Glomerular visceral epithelial cell (primary cell): ENCODE measurements at regions not wholly inside any gene's neighbourhood (a gene's known extent, or its start where the extent isn't known, plus 50 kb on each side); places are given as distances from the start of the nearest gene placed in this dataset.

Source experiments
- DNase-seq: peaks from one replicate; pipeline ENCODE4 v3.0.0-alpha.2; 2016; ENCODE audit errors: extremely low spot score

DNA sequence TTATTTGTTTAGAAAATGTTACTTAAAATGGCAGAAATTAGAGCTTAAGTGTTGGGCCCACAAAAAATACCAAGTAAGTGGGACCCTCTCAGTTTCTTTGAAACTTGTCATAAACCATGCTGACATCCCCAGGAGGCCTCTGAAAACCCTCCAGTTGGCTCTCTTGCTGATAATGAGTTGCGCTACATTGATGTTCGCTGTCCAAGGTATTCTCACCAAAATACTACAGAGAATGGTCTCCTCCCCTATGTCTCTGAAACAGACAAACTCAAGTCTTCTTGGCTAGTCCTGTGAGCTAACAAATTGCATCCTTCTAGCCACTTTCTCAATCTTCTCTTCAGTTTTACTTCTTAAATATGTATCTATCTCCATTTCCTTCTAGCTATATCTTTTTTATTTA is 669.4 kb downstream of the IRS1 start:
- no peak for DNase-seq

DNA sequence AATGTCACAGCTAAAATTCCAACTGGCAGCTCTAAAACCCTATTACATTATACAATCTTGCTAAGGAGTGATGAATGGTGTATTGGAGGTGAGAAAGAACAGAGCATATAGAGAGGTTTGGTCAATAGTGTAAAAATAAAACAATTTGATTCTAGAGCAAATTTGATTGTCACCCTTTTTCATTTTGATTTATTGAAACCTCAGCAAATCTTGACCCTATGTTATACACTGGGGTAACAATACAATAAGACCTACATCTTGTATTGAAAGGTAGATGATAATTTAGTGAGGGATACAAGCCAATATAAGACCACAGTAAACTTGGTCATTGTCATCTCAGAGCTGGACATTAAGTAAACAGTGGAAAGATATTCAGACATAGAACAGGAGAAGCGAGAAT is 671.9 kb downstream of the IRS1 start:
- DNase-seq: no peak

DNA sequence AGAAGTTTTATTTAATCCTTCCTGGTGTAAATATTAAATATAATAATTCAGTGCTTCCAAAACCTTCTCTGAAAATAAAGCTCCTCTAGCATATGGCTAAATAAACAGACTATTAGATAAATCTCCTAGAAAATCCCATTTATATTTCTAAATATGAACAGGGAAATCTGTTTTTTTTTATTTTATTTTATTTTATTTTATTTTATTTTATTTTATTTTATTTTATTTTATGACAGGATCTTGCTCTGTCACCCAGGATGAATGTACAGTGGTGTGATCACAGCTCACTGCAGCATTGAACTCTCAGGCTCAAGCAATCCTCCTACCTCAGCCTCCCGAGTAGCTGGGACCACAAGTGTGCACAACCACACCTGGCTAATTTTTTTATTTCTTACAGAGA is 673.5 kb downstream of the IRS1 start:
- no peak for DNase-seq

DNA sequence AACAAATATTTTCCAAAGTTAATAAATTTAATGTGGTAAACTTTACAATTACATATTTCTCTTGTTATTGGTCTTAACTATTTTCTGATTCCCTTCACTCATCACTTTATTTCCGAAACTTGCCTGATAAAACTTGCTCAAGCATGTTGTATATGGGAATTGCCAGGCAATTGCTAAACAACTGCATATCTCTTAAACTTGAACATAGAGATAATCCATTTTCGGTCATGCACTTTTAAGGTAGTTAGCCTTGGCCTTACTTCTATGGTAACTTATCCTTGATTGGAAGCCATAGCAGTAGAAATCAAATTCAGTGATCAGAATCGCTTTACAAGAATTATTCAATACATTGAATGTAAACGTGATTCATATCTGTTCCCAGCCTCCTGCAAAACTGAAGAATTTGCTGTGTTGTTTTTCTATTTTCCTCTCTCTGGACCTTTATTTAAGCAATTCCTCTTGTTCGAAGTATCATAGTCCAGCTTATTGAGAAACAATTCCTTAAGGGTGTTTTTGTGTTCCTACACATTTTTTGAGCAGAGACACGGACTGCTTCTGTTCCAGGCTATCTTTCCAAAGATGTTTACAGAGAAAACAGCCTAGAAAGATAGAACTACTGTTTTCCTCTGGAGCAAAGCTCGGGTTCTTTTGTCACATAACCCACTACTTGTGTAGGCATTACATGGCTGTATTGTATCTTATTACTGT is 674.3 kb downstream of the IRS1 start:
- DNase-seq: no peak

DNA sequence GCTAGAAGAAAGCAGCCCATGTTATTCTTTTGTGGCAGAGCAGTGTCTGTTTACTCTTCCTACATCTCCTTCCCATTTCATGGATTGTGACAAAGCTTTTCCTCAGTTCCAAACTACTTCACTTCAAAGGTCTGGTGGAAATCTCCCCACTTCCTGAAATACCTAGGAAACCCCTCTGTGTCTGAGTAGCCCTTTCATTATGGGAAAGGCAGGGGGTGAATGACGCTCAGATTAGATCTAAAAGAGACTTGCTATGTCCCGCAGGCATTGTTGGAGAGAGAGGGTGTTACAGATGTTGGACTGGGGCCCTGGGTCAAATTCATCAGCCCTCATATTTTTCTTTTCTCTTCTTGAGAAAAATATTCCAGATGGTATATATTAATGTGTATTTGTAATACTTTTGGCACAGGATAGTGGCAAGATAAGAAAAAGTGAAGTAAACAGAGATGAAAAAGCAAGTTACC is 675.0 kb downstream of the IRS1 start:
- DNase-seq: no peak

DNA sequence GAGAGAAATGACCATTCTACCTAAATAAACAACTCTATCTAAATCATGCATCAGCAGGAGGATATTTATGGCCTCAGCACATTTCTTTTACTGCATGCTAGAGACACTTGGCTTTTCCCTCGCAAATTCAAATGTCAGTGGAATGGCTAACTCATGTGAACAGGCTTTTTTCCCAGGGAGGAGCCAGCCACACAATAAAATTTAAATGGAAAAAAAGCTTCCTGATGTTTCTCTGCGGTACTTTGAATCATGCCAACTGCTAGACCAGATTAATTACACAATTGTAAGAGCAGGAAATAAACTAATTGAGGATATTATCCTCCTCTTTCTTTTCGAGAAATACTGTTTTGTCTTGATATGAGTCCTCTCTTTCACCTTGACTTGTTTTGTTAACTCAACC is 676.3 kb downstream of the IRS1 start:
- no peak for DNase-seq

DNA sequence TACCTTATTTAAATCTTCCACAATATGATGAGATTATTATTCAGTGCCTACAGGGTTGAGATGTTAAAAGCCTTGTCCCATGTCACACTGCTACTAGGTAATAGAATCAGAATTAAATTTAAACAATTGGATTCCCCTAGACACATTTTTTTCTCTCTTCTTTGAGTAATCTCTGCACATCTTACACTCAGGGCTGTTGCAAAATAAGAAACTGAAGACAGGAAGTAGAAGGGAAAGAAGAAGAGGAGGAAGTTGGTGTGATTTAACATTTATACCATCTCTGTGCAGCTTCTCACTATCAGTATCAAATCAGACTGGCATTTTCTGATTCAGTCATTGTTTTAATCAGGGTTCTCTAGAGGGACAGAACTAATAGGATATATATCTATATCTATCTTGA is 677.6 kb downstream of the IRS1 start:
- DNase-seq: no peak

DNA sequence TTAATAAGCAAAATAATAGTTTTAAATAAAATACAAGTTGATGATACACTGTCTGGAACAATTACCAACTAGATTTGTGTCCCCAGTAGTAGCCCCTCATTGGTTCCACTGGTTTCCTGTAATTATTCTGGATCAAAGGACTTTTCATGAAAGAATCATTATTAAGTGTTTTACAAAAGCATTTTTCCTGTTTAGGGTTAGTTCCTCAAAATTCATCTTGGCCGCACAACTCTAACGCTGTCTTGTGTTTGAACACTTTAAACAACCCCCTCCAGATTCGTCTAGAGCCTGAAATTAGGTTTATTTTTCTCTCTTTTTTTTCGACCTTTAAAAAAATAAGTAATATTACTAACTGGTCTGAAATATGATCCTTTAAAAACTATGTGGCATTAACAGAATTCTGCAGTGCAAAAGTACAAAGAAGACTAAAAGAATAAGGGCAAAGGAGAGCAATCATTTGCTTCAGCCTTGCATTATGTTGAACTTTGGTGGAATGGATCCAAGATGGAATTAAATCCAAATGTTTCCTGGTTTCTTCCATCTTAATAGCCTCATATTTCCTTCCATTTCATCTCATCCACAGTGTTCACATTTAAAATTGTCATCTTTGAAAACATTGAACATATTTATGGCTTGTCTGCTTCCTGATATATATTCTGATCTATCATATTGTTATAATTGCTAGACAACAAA is 678.4 kb downstream of the IRS1 start:
- no peak for DNase-seq

DNA sequence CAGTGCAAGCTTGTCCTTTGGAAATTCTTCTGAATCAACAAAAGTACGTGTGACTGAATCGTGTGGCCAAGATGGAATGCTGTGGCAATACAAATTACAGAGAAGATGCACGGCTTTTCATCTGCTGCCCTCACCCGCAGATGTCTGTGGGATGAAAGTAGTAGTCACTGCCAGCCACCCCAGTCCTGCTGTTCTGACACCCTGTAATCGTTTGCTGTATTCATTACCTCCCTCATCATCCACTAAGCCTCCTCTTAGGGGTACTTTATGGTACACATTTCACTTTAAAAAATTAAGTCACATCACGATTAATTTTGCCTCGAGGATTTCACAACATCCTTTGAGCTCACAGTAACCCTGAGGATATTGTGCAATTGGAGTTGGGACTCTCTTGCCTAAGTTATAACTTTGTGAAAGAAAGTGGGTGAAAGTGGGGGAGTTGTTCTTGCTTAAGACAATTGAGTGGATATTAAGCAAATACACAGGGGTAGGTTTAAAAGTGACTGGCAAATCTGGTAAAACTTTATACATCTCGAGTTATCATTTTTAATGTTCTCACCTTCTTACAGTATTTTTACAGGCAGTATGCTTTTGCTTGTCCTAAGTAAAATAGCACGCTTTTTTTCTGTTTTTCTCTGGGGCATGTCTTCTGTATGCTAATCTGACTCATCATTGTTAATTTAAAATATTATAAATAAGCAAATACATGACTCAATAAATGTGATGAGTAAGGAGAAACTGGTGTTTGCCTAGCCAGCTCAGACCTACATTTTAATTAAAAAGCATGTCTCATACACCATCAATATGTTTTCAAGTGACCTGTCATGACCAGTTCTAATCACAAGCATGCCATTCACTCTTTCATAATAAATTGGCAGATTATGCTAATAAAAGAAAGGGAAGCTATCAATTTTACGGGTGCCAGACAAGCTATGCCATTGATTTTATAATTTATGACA is 680.9 kb downstream of the IRS1 start:
- peak; percentile 92 for DNase-seq

DNA sequence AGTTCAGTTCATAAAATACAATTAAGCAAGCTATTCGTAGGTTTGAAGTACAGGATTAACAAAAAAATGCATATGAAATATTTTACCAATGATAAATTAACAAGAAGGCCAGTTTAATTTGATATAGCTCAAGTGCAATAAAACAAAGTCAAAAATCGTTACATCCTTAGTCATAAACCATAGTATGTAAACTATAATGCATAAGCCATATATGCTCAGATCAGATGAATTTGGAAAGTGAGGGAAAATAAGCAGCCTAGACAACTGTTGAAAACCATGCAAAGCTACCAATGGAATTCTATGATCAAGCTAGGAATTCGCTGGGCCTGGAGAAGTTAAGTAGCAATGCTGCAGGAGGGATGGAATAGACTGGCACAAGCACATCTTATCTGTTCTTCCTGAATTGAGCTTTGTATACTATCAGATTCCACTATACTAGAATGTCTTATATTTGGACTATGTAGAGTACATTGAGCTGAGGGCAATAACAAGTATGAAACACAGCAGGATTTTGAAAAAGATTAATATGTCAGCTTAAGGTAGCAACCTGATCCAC is 682.0 kb downstream of the IRS1 start:
- DNase-seq: no peak

DNA sequence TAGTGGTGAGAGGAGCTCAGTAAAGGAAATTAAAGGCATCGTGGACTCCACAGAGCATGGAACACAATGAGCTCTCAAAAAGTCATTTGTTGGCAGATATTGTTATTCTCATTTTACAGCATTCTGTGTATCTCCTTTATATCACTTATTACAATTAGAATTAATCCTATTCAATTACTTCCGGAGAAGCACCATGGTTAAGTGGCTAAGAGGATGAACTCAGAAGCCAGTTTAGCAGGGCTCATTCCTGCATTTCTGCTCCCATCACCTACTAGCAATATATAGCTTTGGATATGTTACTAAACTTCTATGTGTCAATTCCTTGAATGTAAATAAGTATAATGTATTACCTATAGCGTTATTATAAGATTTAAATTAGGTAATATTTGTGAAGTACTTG is 683.3 kb downstream of the IRS1 start:
- DNase-seq: no peak

DNA sequence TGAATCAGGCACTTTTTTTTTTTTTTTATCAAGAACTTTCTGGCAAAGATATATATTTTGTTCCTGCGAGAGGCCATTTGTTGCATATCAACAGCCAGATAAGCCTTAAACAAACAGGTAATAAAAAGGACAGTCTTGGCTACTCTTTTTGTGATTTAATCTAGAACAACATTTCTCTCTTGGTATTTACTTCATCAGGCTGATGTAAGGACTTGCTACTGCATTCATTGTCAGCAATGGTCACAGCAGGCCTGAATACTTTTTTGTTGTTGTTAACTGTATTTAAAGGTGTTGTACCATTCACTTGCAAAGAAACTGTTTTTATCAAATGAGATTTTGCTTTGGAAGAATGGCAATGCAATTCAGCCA is 683.8 kb downstream of the IRS1 start:
- DNase-seq: no peak

DNA sequence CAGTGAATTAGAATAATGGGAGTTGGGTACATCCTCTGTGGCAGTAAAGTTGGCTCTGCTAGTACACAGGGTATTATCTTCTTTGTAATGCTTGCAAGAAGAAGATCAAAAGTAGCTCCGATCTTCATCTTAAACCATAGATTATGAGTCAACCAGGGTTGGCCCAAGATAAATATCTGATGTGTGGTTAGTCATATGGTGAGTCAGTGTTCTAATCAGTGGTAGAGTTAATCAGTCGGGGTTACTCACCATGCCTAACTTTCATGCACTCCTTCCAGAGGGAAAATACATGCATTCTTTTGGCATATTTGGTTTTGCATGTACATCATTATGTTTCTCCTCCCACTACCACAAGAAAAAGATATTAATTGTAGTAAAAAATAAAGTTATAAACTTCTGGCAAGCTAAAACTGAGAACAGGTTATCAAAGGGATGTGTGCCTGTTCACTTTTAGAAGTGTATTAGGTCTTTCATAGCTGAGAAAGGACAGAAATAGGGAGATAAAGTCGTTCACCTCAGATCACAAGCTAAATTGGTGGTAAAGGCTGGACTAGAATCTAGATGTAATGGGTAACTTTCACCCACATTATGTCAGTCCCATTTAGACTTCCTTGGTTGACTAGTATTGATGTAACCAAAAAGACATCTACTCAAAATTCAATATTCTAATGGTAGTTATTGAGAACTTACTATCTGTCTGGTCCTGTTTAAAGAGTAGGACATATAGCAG is 684.4 kb downstream of the IRS1 start:
- DNase-seq: peak; percentile 92

DNA sequence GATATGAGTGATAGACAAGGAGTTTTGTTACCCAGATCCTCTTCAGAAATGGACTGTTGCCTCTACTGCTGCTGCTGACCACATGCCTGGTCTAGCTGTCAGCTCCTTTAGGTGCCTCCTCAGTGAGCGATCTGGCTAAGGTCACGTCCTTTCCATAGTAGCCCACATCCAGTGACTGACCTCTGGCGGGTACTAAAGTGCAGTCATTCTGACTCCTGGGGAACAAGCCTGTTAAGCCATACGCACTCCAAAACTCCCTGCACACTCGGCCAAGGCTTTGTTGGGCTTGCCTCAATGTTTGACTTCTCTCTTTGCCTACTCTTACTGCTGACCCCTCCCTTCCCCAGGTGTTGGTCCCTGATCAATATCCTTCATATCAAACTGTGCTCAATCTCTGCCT is 685.2 kb downstream of the IRS1 start:
- DNase-seq: peak; percentile 15

DNA sequence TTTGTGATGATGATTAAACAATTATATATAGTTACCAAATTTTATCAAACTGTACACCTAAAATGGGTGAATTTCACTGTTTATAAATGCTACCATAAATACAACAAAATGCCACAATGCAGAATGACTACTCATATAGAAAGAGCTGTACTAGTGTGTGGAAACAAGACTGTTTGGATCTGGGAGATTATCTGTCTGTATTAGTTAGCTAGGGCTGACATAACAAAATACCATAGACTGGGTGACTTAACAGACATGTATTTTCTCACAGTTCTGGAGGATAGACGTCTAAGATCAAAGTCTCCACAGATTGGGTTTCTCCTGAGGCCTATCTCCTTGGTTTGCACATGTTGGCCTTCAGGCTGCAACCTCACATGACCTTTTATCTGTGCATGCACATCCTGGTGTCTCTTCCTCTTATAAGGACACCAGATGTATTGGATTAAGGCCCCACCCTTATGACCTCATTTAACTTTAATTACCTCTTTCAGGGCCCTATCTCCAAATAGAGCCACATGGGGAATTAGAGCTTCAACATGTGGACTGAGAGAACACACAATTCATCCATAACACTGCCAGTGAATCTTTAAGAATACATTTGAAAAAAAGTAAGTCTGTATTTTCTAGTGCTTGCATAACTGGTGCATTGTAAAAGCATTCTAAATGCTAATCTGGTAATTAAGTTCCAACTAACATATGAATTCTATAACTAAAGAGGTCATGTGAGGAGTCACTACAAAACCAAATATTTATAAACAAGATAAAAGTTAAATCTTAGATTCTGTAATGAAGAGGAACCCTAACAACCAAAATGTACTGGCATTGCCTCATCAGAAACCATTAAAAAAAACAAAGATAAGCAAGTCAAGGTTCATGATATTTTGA is 699.6 kb downstream of the NYAP2 start:
- no peak for DNase-seq

DNA sequence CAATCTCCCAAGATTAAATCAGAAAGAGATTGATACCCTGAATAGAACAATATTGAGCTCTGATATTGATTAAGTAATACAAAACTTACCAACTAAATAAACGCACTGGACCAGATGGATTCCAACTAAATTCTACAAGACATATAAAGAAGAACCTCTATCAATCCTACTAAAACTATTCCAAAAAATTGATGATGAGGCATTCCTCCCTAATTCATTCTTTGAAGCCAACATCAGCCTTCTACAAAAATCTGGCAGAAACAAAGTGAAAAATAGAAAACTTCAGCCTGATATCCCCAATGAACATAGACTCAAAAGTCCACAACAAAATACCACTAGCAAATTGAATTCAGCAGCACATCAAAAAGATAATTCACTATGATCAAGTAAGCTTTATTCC is 695.5 kb downstream of the NYAP2 start:
- no peak for DNase-seq

DNA sequence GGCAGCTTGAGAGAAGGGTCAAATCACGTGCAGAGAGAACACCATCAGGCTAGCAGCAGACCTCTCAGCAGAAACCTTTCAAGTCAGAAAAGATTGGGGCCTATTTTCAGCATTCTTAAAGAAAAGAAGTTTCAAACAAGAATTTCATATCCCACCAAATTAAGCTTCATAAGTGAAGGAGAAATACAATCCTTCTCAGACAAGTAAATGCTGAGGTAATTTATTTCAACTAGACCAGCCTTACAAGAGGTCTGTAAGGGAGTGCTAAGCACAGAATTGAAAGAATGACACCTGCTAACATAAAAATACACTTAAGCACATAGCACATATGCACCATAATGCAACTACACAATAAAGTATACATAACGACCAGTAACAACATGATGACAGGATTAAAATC is 693.9 kb downstream of the NYAP2 start:
- no peak for DNase-seq

DNA sequence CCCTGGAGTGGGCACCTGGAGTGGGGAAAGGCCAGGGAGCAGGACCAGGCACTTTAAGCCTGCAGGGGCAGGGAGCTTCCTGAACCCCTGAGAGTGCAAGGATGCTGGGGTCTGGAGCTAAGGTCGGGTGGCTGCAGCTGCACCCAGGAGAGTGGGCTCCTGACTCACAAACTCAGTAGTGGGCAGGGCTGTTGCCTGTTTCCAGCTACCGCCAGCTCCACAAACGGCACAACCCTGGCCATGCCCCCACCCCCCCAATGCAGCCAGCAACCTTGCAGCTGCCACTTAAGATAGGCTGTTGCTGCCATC is 688.8 kb downstream of the NYAP2 start:
- DNase-seq: no peak

DNA sequence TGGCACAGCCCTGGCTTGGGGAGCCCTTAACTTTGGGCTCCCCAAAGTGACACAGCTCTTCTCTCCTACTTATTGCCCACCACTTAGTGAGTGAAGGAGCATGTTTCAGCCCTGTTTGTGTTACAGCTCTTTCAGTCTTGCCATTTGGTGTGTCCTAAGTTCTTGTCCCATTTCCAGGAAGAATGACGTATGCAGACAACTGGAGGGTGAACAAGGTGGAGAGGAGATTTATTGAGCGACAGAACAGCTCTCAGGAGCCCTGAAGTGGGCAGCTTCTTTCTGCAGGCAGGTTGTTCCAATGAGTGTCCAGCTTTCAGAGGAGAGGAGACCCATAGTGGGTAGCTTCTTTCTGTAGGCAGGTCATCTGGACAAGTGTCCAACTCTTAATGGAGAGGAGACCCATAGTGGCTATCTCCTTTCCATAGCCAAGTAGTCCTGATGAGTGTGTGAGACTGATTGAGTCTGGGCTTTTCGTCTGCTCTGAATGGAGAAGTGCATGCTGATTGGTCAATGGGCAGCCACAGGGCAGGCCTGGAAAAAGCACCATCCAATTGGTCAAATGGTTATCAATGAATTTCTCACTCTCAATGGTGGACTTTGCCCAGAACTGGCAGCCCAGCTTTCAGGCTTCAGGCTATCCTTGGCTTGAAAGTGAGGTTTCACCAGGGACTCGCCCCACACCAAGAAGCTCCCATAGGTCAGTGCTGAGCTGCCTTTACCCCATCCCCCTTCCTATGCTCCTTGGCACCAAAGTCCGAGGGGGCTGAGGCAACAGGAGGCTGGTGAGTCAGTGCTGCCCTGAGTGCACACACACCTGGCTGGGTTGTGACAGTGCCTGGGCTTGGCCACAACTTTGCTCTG is 688.2 kb downstream of the NYAP2 start:
- DNase-seq: no peak

DNA sequence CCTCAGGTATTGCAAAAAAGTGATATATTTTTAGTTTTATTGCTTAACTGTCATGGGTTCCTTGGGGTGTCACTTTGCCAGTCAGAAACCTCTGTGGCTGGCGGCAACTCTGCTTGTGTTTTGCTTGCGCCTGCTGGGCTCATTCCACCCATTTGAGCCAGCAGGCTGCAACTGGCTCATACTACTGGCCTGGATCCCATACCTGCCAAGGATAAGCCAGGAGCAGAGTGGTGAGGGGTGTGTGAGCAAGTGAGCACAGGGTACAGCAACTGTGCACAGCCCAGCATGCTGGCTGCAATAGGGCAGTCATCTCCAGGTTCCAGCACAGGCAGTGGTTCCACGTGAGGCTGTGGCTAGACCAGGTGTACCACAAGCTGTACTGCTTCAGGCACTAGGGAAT is 687.5 kb downstream of the NYAP2 start:
- DNase-seq: no peak
